ENCODE measurements at regions not wholly inside any gene's neighbourhood (a gene's known extent, or its start where the extent isn't known, plus 50 kb on each side); places are given as distances from the start of the nearest gene placed in this dataset.
"Not testable (repeated sequence)": the region's sequence is repeated elsewhere in the genome, so short reads cannot be mapped to it uniquely, and the experiment has no call there.

- FAIRE-seq (no peak), DNase-seq (ENCODE audit: insufficient read length, low spot score) (no peak)
These were observed 155.2 kb upstream of the PTPN1 start for GRCh38 chr20:50354721-50355589.

GRCh38 chr20:50355590-50356524 is 154.3 kb upstream of the PTPN1 start:
- FAIRE-seq, result no peak

GRCh38 chr20:50356525-50356885 is 153.7 kb upstream of the PTPN1 start:
- DNase-seq (ENCODE audit: insufficient read length, low spot score) (no peak), FAIRE-seq (no peak)

More at GRCh38 chr20:50355590-50356524, 154.3 kb upstream of the PTPN1 start:
- no peak for DNase-seq (ENCODE audit: insufficient read length, low spot score)

- DNase-seq (ENCODE audit: insufficient read length, low spot score) (no peak), FAIRE-seq (no peak)
These were observed 153.0 kb upstream of the PTPN1 start for GRCh38 chr20:50356962-50357782.

GRCh38 chr20:50357783-50358161 is 152.4 kb upstream of the PTPN1 start:
- FAIRE-seq, result no peak
- DNase-seq (ENCODE audit: insufficient read length, low spot score), result no peak

GRCh38 chr20:50358166-50358565 is 152.0 kb upstream of the PTPN1 start:
- FAIRE-seq, result no peak
- DNase-seq (ENCODE audit: insufficient read length, low spot score), result no peak

GRCh38 chr20:50358971-50359370 is 151.2 kb upstream of the PTPN1 start:
- no peak for FAIRE-seq

GRCh38 chr20:50359607-50360217 is 150.5 kb upstream of the PTPN1 start:
- FAIRE-seq, result no peak
- no peak for DNase-seq (ENCODE audit: insufficient read length, low spot score)

More at GRCh38 chr20:50358971-50359370, 151.2 kb upstream of the PTPN1 start:
- no peak for DNase-seq (ENCODE audit: insufficient read length, low spot score)

- DNase-seq (ENCODE audit: insufficient read length, low spot score) (no peak), FAIRE-seq (no peak)
These were observed 149.9 kb upstream of the PTPN1 start for GRCh38 chr20:50360218-50360672.

- DNase-seq (ENCODE audit: insufficient read length, low spot score) (no peak), FAIRE-seq (no peak)
These were observed 149.3 kb upstream of the PTPN1 start for GRCh38 chr20:50360921-50361320.

- not testable (repeated sequence) for FAIRE-seq; DNase-seq (ENCODE audit: insufficient read length, low spot score)
These were observed 148.0 kb upstream of the PTPN1 start for GRCh38 chr20:50362177-50362576.

DNA sequence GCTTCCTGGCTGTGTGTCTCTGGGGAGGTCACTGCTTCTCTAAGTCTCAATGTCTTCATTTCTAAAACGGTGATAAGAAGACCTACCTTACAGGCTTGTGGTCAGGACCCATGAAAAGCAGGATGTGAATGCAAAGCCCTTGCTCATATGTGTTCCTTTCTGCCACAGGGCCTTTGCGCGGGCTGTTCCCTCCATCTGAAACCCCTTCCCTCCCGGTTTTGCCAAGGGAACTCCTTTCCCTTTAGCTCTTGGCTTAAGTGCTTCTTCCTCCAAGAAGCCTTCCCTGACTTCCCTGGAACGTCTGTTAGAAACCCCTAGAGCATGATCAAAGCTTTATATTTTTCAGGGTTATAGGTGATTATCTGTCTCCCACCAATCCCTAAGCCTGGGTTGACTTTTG is 147.2 kb upstream of the PTPN1 start:
- no peak for FAIRE-seq

GRCh38 chr20:50363479-50363878 is 146.7 kb upstream of the PTPN1 start:
- DNase-seq (ENCODE audit: insufficient read length, low spot score) (no peak), FAIRE-seq (no peak)

More for the DNA sequence above, 147.2 kb upstream of the PTPN1 start:
- no peak for DNase-seq (ENCODE audit: insufficient read length, low spot score)

DNA sequence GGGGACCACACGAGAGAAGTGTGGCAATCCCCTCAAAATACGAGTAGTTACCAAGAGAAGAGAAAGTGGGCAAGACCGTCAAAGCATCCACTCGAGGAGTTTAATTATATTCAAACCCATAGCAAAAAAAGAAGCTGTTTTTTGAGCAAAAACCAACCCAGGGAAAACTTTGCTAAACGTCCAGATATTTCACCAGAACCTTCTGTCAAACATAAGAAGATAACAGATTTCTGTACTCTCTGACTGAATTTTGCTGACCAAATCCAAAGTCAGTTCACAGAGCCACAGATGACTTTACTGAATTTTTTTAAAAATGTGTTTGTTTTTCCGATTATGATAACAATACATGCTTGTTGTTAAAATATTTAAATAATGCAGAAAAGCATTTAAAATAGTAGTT is 145.6 kb upstream of the PTPN1 start:
- no peak for FAIRE-seq
- DNase-seq (ENCODE audit: insufficient read length, low spot score), result no peak

- DNase-seq (ENCODE audit: insufficient read length, low spot score) (no peak), FAIRE-seq (no peak)
These were observed 143.7 kb upstream of the PTPN1 start for GRCh38 chr20:50366270-50367103.

- DNase-seq (ENCODE audit: insufficient read length, low spot score) (no peak), FAIRE-seq (no peak)
These were observed 143.0 kb upstream of the PTPN1 start for GRCh38 chr20:50367104-50367674.

GRCh38 chr20:50367739-50368375 is 142.3 kb upstream of the PTPN1 start:
- DNase-seq (ENCODE audit: insufficient read length, low spot score) (no peak), FAIRE-seq (no peak)

DNA sequence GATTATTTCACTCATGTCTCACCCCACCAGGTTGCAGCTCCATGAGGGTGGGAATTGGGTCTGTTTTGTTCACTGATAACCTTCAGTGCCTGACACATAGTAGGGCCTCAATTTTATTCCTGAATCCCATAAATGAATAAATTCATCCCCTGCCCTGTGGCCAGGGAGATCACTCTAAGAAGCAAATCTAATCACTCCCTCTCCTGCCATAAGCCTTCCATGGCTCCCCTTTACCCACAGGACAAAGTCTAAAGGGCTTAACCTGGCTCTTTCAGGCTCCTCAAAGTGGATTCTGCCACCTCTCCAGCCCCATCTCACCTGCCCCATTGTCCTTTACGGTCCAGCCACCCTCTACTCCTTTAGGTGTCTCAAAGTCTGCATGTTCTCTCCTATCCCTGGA is 141.8 kb upstream of the PTPN1 start:
- FAIRE-seq (no peak), DNase-seq (ENCODE audit: insufficient read length, low spot score) (no peak)

All from GM19239 (cell line).